Transverse colon (tissue), 4 donors: ENCODE measurements at regions not wholly inside any gene's neighbourhood (a gene's known extent, or its start where the extent isn't known, plus 50 kb on each side); places are given as distances from the start of the nearest gene placed in this dataset.

ENCODE experiments used
- DNase-seq: peaks from one replicate; pipeline ENCODE4 v3.0.0-alpha.2; 2019
- H3K27ac ChIP-seq, 4 donors: fragments of 200-600 bp; sonication (generic); 2 replicates each; pipeline ENCODE4 v1.5.1; 2016 to 2018; ENCODE audit warnings: inconsistent platforms in 4 of 4
- H3K27me3 ChIP-seq: fragments of 200-600 bp; sonication (generic); 2 replicates; pipeline ENCODE4 v1.5.1; 2017; ENCODE audit warnings: inconsistent platforms
- H3K36me3 ChIP-seq, 4 donors: fragments of 200-600 bp; sonication (generic); 2 replicates each; pipeline ENCODE4 v1.5.1; 2017 to 2019; ENCODE audit warnings: inconsistent platforms in 4 of 4
- H3K4me1 ChIP-seq, 4 donors: fragments of 200-600 bp; sonication (generic); 2 replicates each; pipeline ENCODE4 v1.5.1; 2017 to 2020; ENCODE audit warnings: inconsistent platforms in 4 of 4
- H3K4me3 ChIP-seq, 4 donors: fragments of 200-600 bp; sonication (generic); 1 replicate in 1 of 4; 2 replicates in 3 of 4; pipeline versions ENCODE4 v1.5.1 to v1.6.1; 2017 to 2019; ENCODE audit warnings: inconsistent platforms in 4 of 4
- H3K9me3 ChIP-seq, 2 donors: fragments of 200-600 bp; sonication (generic); 2 replicates each; pipeline ENCODE4 v1.5.1; 2017 to 2019; ENCODE audit warnings: inconsistent platforms in 2 of 2
- CTCF ChIP-seq, 5 experiments: fragments of 200-600 bp in 3 of 5; fragments of 450-650 bp in 2 of 5; sonication (generic) in 3 of 5; IDR thresholded peaks; 1 replicate in 2 of 5; 2 replicates in 3 of 5; pipeline ENCODE4 v1.5.1; 2016 to 2017; ENCODE audit warnings: antibody characterized with exemption in 5 of 5, inconsistent platforms in 3 of 5, mild to moderate bottlenecking in 2 of 5, moderate library complexity in 1 of 5
- EP300 ChIP-seq: sonication (generic); formaldehyde crosslinking; IDR thresholded peaks from one replicate; pipeline ENCODE4 v1.6.1; 2017; ENCODE audit warnings: antibody characterized with exemption, low read depth
- POLR2A ChIP-seq: fragments of 450-650 bp; IDR thresholded peaks from one replicate; pipeline ENCODE4 v1.6.1; 2016; ENCODE audit warnings: antibody characterized with exemption, mild to moderate bottlenecking, moderate library complexity
- POLR2AphosphoS5 ChIP-seq, 3 donors: sonication (generic); formaldehyde crosslinking; IDR thresholded peaks; one replicate each; pipeline ENCODE4 v1.6.1; 2016; ENCODE audit warnings: antibody characterized with exemption in 3 of 3
- WGBS, 2 donors: methylation state at CpG; one replicate each; pipeline ENCODE4 v1.1.5; 2018; ENCODE audit warnings: low coverage in 1 of 2; 5-methylcytosine and 5-hydroxymethylcytosine counted together
- in situ Hi-C, 4 donors: fragments of 200-750 bp; cut with MboI; loops; one replicate each; pipeline versions ENCODE4 v1.15.0 to v1.15.1; 2017; ENCODE audit warnings: low sequenced_read_pairs in 3 of 4, low pct_ligation_motif_present in 1 of 4, low pct_unique_long_range_greater_than_20kb in 1 of 4
- intact Hi-C: fragments of 100-400 bp; cut with DNase I; formaldehyde crosslinking; loops from one replicate; pipeline ENCODE4 v1.15.1; 2023; ENCODE audit warnings: low total_unique reads

GRCh38 chr6:95469511-95469910 is 107.8 kb upstream of the MANEA start:
- 53 to 74% methylated on average over 2 of the region's 2 CpGs for WGBS, 2 donors
- in situ Hi-C loops = no loop called here

DNA sequence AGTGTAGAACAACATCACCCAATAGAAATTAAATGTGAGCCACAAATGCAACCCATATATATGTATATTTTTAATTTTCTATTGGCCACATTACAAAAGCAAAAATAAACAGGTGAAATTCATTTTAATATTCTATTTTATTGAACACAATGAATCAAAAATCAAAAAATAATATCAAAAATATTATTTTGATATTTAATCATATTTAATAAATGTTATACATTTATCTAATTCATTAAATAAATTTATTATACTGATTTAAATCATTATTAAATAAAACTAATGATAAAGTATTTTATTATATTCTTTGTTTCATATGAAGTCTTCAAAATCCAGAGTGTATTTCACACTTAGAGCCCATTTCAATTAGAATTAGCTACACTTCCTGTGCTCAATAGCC is 98.4 kb upstream of the MANEA start:
- Histone ChIP-seq H3K9me3 (no peaks in the 10 kb centered on the region), H3K27me3 (no peaks in the 10 kb centered on the region), H3K27ac (no peak overlapping the region), H3K36me3 (no peaks in the 10 kb centered on the region), H3K4me3 (no peak overlapping the region), H3K4me1 (no peaks in the 10 kb centered on the region)
- no peak for TF ChIP-seq POLR2AphosphoS5 (IDR thresholded peaks at IDR 0.05)
- TF ChIP-seq POLR2A = no peak
- no peak for TF ChIP-seq CTCF (IDR thresholded peaks at IDR 0.05)
- TF ChIP-seq EP300 = no peak
- DNase-seq = no peak
- in situ Hi-C loops = no loop called here
- intact Hi-C loops = no loop called here

More at GRCh38 chr6:95469511-95469910, 107.8 kb upstream of the MANEA start:
- TF ChIP-seq POLR2AphosphoS5 (IDR thresholded peaks at IDR 0.05) (no peak), POLR2A (no peak), EP300 (no peak)
- Histone ChIP-seq H3K4me3 (no peak overlapping the region), H3K9me3 (no peaks in the 10 kb centered on the region), H3K27me3 (no peaks in the 10 kb centered on the region), H3K4me1 (no peaks in the 10 kb centered on the region), H3K36me3 (no peaks in the 10 kb centered on the region), H3K27ac (no peak overlapping the region)
- DNase-seq = no peak
- intact Hi-C loops = no loop called here

GRCh38 chr6:95487817-95488216 is 89.5 kb upstream of the MANEA start:
- no peak for DNase-seq
- no peak for TF ChIP-seq POLR2A
- no peak for TF ChIP-seq EP300
- TF ChIP-seq POLR2AphosphoS5 (IDR thresholded peaks at IDR 0.05) = no peak
- TF ChIP-seq CTCF (IDR thresholded peaks at IDR 0.05) = no peak

GRCh38 chr6:95489185-95489863 is 88.0 kb upstream of the MANEA start:
- intact Hi-C loops = no loop called here
- WGBS, 2 donors = 45 to 53% methylated on average over 3 of the region's 3 CpGs
- TF ChIP-seq EP300 (no peak), CTCF (IDR thresholded peaks at IDR 0.05) (no peak), POLR2A (no peak), POLR2AphosphoS5 (IDR thresholded peaks at IDR 0.05) (no peak)
- H3K4me3 ChIP-seq = no peak overlapping the region
- no peak overlapping the region for H3K27ac ChIP-seq
- H3K9me3 ChIP-seq = no peaks in the 10 kb centered on the region
- H3K4me1 ChIP-seq = no peaks in the 10 kb centered on the region
- in situ Hi-C loops = no loop called here
- no peak for DNase-seq
- H3K27me3 ChIP-seq = no peaks in the 10 kb centered on the region
- H3K36me3 ChIP-seq = no peaks in the 10 kb centered on the region

More at GRCh38 chr6:95487817-95488216, 89.5 kb upstream of the MANEA start:
- Histone ChIP-seq H3K27me3 (no peaks in the 10 kb centered on the region), H3K4me1 (no peaks in the 10 kb centered on the region), H3K36me3 (no peaks in the 10 kb centered on the region), H3K9me3 (no peaks in the 10 kb centered on the region), H3K27ac (no peak overlapping the region), H3K4me3 (no peak overlapping the region)
- in situ Hi-C loops = no loop called here
- intact Hi-C loops = no loop called here
